Tibial nerve (tissue), 4 donors: ENCODE measurements at regions not wholly inside any gene's neighbourhood (a gene's known extent, or its start where the extent isn't known, plus 50 kb on each side); places are given as distances from the start of the nearest gene placed in this dataset.

Experiments used
- DNase-seq, 2 donors: peaks; one replicate each; pipeline ENCODE4 v3.0.0-alpha.2; 2019; ENCODE audit warnings: low spot score in 2 of 2
- H3K27ac ChIP-seq, 4 donors: fragments of 200-600 bp; sonication (generic) in 3 of 4; one replicate each; pipeline ENCODE4 v1.5.1; 2017 to 2019; ENCODE audit warnings: mild to moderate bottlenecking in 1 of 4
- H3K27me3 ChIP-seq, 2 donors: fragments of 200-600 bp; sonication (generic) in 1 of 2; one replicate each; pipeline versions ENCODE4 v1.5.1 to v1.6.0; 2017 to 2019
- H3K36me3 ChIP-seq, 3 donors: fragments of 200-600 bp; sonication (generic); one replicate each; pipeline ENCODE4 v1.5.1; 2018 to 2019
- H3K4me1 ChIP-seq, 4 donors: fragments of 200-600 bp; sonication (generic) in 3 of 4; one replicate each; pipeline ENCODE4 v1.5.1; 2017 to 2019
- H3K4me3 ChIP-seq, 4 donors: fragments of 200-600 bp; sonication (generic) in 3 of 4; one replicate each; pipeline ENCODE4 v1.5.1; 2017 to 2019; ENCODE audit warnings: mild to moderate bottlenecking in 1 of 4, moderate library complexity in 1 of 4
- H3K9me3 ChIP-seq, 4 donors: fragments of 200-600 bp; sonication (generic) in 3 of 4; one replicate each; pipeline ENCODE4 v1.5.1; 2017 to 2019
- CTCF ChIP-seq, 5 experiments: fragments of 200-600 bp in 3 of 5; fragments of 450-650 bp in 2 of 5; sonication (generic) in 3 of 5; IDR thresholded peaks; one replicate each; pipeline ENCODE4 v1.5.1; 2016 to 2019; ENCODE audit warnings: antibody characterized with exemption in 5 of 5, mild to moderate bottlenecking in 3 of 5, moderate library complexity in 2 of 5
- EP300 ChIP-seq, 2 donors: sonication (generic); formaldehyde crosslinking; IDR thresholded peaks; one replicate each; pipeline ENCODE4 v1.6.1; 2017; ENCODE audit warnings: antibody characterized with exemption in 2 of 2, mild to moderate bottlenecking in 1 of 2
- POLR2A ChIP-seq, 2 donors: fragments of 450-650 bp; IDR thresholded peaks; one replicate each; pipeline ENCODE4 v1.6.1; 2017; ENCODE audit warnings: antibody characterized with exemption in 2 of 2, mild to moderate bottlenecking in 2 of 2, moderate library complexity in 2 of 2
- whole genome bisulfite sequencing, 2 donors: methylation state at CpG; one replicate each; pipeline ENCODE4 v1.1.5; 2018; 5-methylcytosine and 5-hydroxymethylcytosine counted together

DNA sequence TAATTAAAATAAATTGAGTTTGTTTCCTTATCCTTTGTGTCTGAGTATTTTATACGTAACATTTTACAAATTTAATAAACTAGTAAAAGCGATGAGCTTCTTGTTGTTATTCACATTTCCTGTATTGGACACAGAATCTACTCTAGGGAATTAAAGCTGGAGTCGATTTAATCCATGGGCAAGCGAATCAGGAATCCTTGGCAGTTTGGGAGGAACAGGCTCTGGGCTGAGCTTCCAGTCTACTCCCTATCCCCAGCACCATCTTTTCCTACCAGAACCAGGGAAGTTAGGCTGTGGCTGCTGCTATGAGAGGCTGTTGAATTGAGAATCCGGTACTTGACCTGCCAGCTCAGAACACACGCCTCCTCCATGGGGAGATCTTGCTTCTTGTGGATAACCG lies 437.3 kb upstream of the TPM1 start:
- TF ChIP-seq EP300 (IDR thresholded peaks at IDR 0.05) (no peak), POLR2A (IDR thresholded peaks at IDR 0.05) (no peak), CTCF (IDR thresholded peaks at IDR 0.05) (no peak)
- 79 to 84% methylated on average over 7 of the region's 7 CpGs for WGBS, 2 donors
- no peak for DNase-seq

GRCh38 chr15:62606376-62607113 lies 436.0 kb upstream of the TPM1 start:
- no peak overlapping the region for H3K4me3 ChIP-seq
- no peaks in the 10 kb centered on the region for H3K9me3 ChIP-seq
- no peaks in the 10 kb centered on the region for H3K27me3 ChIP-seq
- WGBS, 2 donors, result 60% methylated on average over 14 of the region's 14 CpGs
- peak overlapping the region in 3 of 4 donors; percentile 4 to 72 (median 41) for H3K27ac ChIP-seq
- TF ChIP-seq POLR2A (IDR thresholded peaks at IDR 0.05) (no peak), EP300 (IDR thresholded peaks at IDR 0.05) (peak in 1 of 2 donors; percentile 74), CTCF (IDR thresholded peaks at IDR 0.05) (no peak)
- DNase-seq, result peak in 1 of 2 donors; percentile 47
- H3K36me3 ChIP-seq, result no peaks in the 10 kb centered on the region
- H3K4me1 ChIP-seq, result peaks cover 0 to 69% (median 14%) of the 10 kb centered on the region in 4 donors

More for the DNA sequence above, 437.3 kb upstream of the TPM1 start:
- Histone ChIP-seq H3K27me3 (no peaks in the 10 kb centered on the region), H3K4me3 (no peak overlapping the region), H3K9me3 (peaks cover 0 to 11% (median 0%) of the 10 kb centered on the region in 4 donors), H3K36me3 (no peaks in the 10 kb centered on the region), H3K4me1 (peaks cover 0 to 59% (median 16%) of the 10 kb centered on the region in 4 donors), H3K27ac (peak overlapping the region in 1 of 4 donors; percentile 40)

DNA sequence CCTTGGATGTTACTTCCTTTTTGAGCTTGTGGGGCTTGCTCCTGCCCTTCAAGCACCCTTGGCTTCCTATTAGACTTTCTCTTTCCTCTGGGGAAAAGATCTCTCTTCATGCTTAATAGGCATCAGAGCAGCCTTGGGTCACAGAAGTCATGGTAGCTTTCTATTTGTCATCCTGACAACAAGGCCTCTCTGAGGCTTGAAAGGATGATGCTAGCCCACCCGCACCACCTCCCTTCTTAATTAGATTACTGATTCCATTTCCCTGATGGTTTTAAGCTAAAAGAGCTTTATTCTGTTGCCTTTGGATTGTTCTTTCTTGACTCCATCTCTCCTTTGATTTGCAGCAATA lies 435.5 kb upstream of the TPM1 start:
- H3K4me1 ChIP-seq, result peaks cover 0 to 64% (median 13%) of the 10 kb centered on the region in 4 donors
- peak overlapping the region in 3 of 4 donors; percentile 4 to 72 (median 41) for H3K27ac ChIP-seq
- WGBS, 2 donors, result 79 to 81% methylated on average over 1 of the region's 1 CpG

GRCh38 chr15:62607643-62608042 lies 434.9 kb upstream of the TPM1 start:
- TF ChIP-seq POLR2A (IDR thresholded peaks at IDR 0.05), result no peak
- no peak for TF ChIP-seq EP300 (IDR thresholded peaks at IDR 0.05)
- no peak for TF ChIP-seq CTCF (IDR thresholded peaks at IDR 0.05)
- H3K27me3 ChIP-seq, result no peaks in the 10 kb centered on the region
- WGBS, 2 donors, result 69 to 78% methylated on average over 3 of the region's 3 CpGs
- no peak overlapping the region for H3K4me3 ChIP-seq
- H3K27ac ChIP-seq, result peak overlapping the region in 1 of 4 donors; percentile 72
- no peaks in the 10 kb centered on the region for H3K9me3 ChIP-seq
- peaks cover 0 to 60% (median 13%) of the 10 kb centered on the region in 4 donors for H3K4me1 ChIP-seq
- H3K36me3 ChIP-seq, result no peaks in the 10 kb centered on the region
- DNase-seq, result no peak

More for the DNA sequence above, 435.5 kb upstream of the TPM1 start:
- TF ChIP-seq CTCF (IDR thresholded peaks at IDR 0.05), result no peak
- no peak for TF ChIP-seq EP300 (IDR thresholded peaks at IDR 0.05)
- no peak for TF ChIP-seq POLR2A (IDR thresholded peaks at IDR 0.05)
- no peaks in the 10 kb centered on the region for H3K36me3 ChIP-seq
- DNase-seq, result no peak
- no peaks in the 10 kb centered on the region for H3K9me3 ChIP-seq
- no peaks in the 10 kb centered on the region for H3K27me3 ChIP-seq
- H3K4me3 ChIP-seq, result no peak overlapping the region

GRCh38 chr15:62608369-62608768 lies 434.2 kb upstream of the TPM1 start:
- Histone ChIP-seq H3K4me1 (peaks cover 0 to 55% (median 13%) of the 10 kb centered on the region in 4 donors), H3K27ac (peak overlapping the region in 1 of 4 donors; percentile 48), H3K9me3 (no peaks in the 10 kb centered on the region), H3K27me3 (no peaks in the 10 kb centered on the region), H3K4me3 (no peak overlapping the region), H3K36me3 (no peaks in the 10 kb centered on the region)
- no peak for DNase-seq
- WGBS, 2 donors, result 91 to 92% methylated on average over 6 of the region's 6 CpGs
- no peak for TF ChIP-seq POLR2A (IDR thresholded peaks at IDR 0.05)
